EL (cell line): ENCODE measurements at regions not wholly inside any gene's neighbourhood (a gene's known extent, or its start where the extent isn't known, plus 50 kb on each side); places are given as distances from the start of the nearest gene placed in this dataset.

Source experiments
- DNase-seq: peaks from one replicate; pipeline ENCODE4 v3.0.0-alpha.2; 2016

DNA sequence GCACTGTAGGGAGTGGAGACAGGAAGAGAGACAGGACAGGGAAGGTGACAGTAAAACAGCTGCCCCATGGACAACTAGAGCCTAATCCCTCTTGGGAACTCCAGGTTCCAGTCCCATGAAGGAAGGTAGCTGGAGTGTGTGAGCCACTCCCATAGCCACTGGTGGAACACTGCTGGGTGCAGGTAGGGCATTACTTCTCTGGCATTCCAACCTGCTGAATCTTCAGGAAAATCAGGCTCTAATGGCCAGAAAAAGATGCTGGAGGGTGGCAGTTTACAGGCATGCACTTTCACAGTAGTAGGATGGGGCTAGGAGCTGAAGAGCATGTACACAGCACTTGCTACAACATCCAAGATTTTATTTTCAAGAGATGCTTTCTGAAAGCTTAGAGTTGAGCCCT lies 259.4 kb downstream of the AUH start:
- no peak for DNase-seq

DNA sequence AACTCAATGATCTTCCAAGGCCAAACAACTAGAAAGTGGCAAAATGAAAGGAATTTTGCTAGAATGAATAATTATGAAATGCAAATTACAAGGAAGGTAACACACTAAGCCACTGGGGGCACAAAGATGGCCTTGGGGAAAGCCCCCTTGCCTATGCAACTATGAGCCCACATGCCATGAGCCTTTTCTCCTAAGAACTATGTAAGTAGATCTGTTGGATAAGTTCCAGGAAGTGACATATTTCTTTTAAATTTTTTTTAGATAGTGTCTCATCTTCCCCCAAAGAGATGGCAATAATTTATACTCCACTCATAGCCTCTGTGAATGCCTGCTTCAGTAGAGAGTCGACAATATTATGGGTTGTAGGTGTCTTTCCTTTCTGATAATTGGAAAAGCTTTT lies 257.8 kb downstream of the AUH start:
- peak; percentile 17 for DNase-seq

DNA sequence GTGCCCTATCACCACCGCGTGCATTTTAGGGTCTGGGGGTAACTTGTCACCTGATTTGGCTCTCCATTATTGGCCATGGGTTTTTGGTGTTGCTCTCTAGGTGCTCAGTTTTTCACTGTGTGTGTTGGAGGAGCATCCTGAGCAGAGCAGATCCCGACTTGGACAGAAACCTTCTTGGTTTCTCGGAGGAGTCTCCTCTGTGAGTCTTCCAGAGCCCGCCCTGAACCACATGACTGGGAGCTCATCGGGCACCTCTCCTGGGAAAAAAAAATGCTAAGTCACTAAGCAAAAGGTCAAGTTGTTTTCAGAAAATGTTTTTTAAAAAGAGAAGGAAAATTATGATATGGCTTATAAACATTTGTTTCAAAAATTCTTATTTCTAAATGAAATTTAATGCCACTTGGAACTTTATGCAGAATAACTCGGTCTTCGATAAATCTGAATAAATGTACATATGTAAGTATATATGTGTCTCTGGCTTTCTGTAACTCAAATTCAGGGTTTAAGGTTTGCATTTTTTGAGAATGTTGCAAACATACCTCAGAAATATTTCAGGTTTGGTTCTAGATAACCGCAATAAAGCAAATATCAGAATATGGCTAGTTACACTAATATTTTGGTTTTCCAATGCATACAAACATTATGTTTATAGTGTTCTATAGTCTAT lies 255.2 kb downstream of the AUH start:
- DNase-seq = no peak

DNA sequence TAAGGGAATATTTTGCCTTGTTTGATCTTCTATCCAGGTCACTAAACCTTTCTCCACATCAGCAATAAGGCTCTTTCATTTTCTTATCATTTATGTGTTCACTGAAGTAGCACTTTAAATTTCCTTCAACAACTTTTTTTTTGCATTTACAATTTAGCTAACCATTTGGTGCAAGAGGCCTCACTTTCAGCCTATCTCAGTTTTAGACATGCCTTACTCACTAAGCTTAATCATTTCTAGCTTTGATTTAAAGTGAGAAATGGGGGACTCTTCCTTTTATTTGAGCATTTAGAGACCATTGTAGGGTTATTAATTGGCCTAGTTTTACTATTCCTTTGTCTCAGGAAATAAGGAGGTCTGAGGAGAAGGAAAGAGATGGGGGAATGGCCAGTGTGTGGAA lies 250.5 kb downstream of the AUH start:
- DNase-seq = no peak

DNA sequence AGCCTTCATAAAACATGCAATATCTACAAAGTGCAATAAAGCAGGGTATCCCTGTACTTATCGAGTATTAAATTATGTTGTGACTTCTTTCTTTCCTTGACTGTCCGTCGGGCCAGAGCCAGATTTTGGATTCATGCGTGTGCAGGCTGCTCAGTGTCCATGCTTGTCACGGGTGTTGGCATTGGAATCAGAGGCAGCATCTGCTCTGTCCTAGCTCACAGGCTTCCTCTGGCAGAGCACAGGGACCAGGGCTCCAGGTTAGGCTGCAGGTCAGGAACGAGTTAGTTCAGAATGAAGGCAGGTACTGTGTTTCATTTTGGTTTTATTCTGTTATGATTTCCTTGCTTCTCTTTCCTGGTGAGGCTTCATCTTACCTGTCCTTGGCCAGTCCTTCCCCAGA lies 249.8 kb downstream of the AUH start:
- no peak for DNase-seq

DNA sequence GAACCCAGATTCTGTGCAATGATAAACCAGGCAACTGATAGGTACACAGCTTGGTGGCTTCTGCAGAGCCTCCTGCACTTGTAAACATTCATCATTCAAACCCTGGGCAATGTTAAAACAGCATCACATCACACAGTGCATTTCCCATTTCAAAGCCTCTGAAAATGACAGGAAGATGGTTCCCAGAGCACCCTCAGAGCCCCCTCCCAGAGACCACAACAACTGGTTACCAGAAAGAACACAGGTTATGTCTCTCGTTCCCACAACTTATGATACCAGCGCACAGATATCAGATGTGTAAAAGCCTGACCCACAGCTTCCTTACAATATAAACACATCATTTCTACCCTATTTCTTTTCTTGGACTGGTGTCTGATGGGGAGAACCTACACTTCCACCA lies 248.7 kb downstream of the AUH start:
- DNase-seq = no peak

DNA sequence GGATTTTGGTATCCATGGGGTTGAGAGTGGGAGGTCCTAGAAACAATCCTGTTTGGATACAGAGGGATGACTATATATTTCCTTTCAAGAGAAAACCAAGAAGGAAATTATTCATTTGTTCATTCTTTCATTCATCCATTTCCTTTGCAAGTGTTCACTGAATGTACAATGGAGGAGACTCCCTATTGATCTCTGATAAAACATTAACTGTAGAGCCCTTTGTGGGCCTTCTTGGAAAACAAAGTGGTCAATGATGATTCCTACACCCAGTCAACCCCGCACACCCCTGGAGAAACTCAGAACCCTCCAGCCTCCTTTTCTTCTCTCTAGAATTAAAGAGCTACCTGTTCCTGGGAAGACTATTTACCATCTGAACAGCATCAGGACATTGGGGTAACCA lies 247.3 kb downstream of the AUH start:
- no peak for DNase-seq

DNA sequence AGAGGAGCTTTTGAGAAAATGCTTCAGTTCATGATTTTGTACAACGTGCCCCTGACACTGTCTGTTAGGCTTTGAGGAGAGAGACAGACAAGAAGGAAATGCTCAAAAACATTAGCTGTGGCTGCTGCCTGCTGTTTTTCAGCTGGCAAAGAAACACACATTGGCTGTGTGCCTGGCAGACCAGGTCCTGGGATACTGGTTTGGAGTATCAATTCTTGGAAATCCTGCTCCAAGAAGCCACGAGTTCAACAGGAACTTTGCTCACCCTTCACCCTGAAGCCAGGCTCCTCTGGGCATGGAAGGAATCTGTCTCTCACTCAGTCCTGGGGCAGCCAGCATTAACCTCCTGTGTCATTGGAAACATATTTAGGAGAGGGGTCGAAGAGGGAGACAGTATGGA lies 245.5 kb downstream of the AUH start:
- DNase-seq = peak; percentile 9

DNA sequence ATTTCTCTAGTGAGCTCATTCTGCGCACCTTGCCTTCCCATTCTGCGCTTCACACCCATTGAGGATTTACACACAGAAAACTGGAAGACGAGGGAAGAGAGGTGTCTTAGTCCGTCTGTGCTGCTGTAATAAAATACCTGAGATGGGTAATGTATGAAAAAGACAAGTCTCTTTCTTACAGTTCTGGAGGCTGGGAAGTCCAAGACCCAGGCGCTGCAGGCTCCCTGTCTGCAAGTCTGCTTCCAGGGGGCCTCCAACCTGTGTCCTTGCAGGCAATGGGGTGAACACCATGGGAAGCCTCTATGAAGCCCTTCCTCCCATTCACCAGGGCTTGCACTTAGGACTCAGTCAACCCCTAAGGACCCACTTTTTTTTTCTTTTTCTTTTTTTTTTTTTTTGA lies 245.0 kb downstream of the AUH start:
- no peak for DNase-seq

DNA sequence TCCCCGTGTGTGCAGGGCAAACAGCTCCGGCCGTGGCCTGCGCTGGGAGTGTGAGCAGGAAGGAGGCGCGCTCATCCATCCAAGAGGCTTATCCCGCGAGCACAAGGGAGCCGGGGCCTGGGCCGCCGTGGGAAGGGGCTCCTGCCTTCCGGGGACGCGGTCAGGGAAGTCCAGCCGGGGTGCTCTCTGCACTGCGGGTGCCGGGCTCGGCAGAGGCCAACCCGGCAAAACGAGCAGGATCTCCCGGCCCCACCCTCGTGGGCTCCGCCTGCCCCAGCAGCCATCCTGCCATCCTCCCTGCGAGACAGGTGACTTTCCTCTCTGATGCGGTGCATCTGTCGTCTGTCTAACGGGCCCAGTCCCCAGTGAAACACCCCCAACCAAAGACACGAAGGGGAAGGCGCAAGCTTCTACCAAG lies 244.2 kb downstream of the AUH start:
- DNase-seq = no peak

DNA sequence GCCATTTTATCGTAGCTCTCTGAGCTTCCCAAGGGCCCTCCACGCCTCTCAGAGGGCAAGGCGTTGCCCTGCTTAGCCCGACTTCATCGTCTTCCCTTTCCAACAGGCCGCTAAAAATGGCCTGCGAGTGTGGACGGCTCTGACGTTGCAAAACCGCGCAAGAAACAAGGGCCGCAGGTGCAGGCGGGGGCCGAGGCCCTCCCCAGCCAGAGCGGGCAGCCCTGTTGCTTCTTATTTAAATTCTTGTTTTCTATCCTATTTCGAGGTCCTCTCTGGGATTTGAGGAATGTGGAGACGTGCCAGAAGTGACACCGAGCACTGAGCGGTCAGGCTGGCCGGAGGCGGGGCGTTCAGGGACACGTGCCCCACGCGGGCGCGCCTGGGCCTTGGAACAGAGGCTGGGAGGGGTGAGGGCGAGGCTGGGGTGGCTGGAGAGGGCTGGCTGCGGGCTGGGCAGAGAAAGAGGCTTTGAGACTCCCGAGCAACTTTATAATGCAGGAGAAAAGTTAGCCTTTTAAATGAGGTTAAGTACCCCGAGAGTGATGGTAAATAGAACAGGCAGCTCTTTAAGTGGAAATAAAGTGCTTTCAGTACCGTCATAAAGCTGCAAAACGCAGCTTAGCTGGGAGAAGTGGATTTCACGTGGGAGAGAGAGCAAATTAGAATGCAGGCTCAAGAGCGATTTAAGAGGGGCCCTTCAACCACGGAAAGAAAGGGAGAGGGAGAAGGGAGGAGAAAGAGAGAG lies 243.6 kb downstream of the AUH start:
- peak; percentile 91 for DNase-seq

DNA sequence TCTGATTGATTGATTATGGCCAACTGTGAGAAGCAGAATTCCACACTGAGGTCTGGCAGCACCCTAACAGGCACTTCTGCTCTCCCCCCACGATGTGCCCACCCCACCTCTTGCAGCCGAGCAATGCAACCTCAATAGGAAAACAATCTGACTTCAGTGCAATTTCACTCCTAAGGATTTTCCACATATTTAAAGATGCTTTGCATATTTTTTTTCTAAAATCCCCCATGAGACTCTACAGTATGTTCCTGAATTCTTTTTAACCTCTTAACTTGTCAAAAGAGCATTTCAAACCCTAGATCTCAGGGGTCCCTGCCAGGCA lies 243.1 kb downstream of the AUH start:
- no peak for DNase-seq

DNA sequence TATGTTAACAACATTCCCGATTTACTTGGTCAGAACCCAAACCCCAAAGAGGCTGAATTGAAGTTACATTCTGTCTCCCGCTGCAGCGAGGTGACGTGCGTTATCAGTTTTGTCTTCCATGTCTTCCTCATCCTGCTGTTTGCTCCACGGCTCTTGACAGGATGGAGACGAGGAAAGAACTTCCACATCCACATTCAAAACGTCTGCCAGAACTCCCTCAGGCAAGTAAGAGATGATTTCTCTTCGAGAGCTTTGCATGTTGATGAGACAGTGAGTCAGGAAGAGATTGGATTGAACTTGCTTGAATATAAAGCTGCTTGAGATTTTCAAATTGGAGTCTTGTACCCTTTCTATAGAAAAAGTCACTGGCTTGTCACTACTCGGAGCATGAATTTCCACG lies 242.6 kb downstream of the AUH start:
- DNase-seq = peak; percentile 93

DNA sequence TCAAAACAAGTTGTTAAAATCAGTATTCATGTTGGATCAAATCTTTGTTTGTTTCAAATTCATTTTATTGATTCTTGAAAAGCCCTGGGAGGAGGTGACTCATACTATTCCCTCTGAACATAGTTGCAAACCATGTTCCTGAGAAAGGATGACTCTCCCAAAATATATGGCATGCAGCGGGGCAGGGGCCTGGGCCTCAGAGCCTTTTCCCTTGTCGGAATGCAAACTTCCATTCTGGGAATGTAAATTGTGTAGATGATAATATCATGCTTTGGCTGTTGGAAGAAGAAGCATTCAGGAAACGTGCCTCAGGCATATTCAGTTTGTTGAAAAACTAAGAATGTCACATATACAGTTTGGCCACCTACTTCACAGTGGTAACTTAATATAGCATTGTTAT lies 242.0 kb downstream of the AUH start:
- peak; percentile 93 for DNase-seq

DNA sequence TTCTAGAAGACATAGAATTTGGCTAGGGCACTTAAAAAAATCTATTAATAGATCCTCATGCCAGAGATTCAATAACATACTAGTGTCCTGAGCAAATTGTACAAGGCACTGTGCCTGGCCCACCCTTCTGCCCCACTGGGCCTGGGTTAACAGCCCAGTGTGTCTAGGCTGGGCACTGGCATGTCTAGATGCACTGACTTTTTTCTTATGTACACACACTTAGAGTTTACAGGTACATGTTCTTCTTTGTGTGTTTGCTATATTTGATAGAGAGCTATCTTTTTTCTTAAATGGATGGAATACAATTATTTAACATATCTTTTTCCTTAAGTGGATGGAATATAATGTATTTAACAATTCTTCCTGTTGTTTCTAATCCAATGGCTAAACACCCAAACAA lies 241.5 kb downstream of the AUH start:
- DNase-seq = peak; percentile 19

DNA sequence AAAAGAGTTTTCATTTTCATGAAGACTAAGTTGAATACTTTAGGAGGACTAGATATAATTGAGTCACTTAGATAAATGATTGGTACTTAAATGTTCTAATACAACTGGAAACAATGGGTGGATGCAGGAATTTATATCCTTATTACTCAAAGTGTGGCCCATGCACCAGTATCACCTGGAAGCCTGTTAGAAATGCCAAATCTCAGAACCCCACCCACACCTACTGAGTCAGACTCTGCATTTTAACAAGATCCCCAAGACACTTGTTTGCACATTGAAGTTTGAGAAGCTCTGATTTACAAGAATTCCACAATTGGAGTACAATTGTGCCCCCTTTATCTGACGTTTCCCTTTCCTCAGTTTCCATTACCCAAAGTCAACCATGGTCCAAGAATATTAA lies 239.0 kb downstream of the AUH start:
- DNase-seq = no peak

DNA sequence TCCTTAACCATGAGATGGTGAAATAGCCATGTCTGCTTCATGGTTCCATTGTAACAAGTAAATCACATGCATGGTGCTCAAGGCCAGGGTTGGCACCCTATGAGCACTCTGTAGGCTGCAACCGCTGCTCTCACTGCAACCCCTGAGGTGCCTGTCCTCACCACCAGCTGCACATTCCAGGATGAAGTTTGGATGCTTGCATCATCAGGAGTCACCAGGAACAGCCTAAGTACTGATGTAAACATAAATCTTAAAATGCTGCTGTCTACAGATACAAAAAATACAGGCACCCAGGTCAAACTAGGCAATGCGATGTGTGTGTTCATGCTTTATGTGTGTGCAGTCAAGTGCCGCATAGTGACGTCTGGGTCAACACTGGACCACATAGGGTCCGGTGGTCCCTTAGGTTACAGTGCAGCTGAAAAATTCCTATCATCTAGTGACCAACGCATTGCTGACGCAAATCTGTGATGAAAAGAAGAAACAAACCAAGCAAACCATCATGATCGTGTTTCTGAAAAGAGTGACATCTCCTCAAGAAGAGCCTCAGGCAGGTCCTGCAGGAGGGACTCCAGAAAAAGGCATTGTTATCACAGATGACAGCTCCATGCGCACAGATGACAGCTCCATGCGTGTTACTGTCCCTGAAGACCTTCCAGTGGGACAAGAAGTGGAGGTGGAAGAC lies 234.8 kb downstream of the AUH start:
- peak; percentile 76 for DNase-seq

DNA sequence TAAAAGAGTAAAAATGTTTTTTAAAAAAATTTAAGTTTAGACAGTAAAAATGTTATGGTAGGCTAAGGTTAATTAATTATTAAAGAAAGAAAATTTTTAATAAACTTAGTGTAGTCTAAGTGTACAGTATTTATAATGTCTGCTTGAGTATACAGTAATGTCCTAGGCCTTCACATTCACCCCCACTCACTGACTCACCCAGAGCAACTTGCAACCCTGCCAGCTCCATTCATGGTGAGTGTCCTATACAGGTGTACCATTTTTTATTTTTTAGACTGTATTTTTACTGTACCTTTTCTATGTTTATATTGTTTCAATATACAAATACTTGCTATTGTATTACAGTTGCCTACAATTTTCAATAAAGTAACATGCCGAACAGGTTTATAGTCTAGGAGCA lies 234.1 kb downstream of the AUH start:
- peak; percentile 29 for DNase-seq

DNA sequence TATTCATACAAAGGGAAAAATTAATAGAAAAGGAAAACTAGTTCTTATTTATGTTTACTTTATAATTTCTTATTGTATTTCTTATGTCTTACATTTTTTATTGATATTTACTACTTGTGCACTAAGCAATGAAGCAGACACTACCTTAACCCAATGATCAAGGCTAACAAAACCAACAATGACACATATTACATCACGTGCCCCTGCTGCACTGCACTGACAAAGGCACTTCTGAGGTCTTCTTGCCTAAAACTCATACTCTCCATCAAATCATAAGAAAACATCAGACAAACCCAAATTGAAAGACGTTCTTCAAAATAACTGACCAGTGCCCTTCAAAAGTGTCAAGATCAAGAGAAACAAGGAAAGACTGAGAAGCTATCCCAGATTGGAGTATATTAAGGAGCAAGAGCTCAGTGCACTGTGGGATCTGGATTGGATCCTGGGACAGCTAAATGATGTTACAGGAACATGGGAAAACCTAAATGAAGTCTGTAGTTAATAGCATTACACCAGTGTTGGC lies 230.9 kb downstream of the AUH start:
- DNase-seq = peak; percentile 10

DNA sequence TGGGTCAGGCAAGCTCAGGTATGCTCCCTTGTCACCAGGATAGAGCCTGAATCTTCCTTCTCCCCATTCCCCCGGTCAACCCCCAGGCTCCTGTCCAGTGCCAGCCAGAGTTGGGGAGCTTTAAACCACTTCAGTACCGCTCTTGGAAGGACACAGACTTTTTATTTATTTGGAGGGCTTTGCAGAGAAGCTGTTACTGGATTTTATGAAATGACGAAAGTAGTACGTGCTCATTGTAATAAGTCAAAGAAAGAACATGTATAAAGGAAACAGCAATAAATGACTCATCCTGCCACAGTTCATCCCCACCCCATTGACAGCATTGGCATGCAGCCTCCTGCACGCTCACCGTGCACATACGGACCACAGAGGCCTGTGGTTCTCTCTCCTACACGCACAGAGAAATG lies 230.3 kb downstream of the AUH start:
- peak; percentile 96 for DNase-seq

DNA sequence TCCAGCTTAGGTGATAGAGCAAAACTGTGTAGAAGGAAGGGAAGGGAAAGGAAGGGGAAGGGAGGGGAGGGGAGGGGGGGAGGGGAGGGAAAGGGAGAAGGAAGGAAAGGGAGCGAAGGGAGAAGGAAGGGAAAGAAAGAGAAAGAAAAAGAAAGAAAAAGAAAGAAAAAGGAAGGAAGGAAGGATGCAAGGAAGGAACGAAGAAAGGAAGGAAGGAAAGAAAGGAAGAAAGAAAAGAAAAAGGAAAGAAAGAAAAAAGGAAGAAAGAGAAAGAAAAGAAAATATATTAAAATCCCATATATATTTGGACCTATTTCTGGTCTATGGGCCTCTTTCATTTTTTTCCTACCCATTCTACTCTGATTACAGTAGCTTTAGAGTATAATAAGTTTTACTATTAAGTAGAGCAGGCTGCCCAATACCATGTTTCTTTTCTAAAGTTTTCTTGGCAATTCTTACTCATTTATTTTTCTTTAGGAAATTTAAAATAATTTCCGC lies 229.1 kb downstream of the AUH start:
- DNase-seq = no peak

DNA sequence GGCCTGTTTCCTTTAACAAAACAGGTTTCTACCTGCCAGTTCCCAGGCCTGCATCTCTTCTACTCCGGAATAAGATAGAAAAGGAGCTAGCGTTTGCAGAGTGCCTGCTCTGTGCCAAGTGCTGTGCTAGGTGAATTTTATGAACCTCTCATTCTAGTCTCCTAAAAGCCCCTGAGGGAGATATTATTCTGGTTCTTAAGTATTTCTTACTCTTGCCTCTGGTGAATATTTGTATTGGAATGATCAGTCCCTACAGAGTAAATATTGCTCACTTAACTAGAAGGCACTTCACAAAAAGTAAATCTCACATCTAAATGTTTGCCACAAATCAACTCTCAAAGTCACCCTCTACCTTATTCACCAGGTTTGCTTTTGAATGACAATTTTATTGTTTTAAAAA lies 227.1 kb downstream of the AUH start:
- DNase-seq = no peak

DNA sequence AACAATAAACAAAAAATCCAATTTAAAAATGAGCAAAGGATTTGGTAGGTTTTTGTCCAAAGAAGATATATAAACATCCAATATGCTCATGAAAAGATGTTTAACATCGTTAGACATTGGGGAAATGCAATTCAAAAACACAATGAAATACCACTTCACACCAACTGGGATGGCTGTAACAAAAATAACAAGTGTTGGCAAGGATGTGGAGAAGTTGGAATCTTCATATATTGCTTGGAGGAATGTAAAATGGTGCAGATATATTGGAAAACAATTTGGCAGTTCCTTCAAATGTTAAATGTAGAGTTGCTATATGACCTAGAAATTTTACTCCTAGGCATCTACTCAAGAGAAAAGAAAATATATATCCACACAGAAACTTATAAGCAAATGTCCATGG lies 224.3 kb downstream of the AUH start:
- DNase-seq = no peak

DNA sequence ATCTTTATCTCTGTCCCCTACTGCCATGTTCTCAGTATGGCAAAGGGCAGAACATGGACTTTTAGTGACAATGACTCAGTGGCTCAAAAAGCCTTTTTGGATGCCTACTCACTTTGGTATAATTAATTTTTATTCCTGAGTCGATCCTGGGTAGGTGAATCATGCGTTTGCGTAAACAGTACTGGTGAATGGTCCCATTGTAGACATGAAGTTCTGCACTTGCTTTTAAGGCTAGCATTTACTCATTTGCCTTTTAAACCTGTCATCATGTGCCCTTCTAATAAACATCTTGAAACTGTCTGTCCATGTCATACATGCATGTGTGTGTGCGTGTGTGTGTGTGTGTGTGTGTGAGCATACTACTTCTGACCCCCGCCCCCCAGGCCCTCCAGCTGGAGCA lies 223.0 kb downstream of the AUH start:
- peak; percentile 63 for DNase-seq
